Gastrocnemius medialis (tissue), 4 donors: ENCODE measurements at regions not wholly inside any gene's neighbourhood (a gene's known extent, or its start where the extent isn't known, plus 50 kb on each side); places are given as distances from the start of the nearest gene placed in this dataset.

Experiments used
- POLR2A ChIP-seq, 2 donors: fragments of 450-650 bp; IDR thresholded peaks; one replicate each; pipeline ENCODE4 v1.6.1; 2017; ENCODE audit warnings: antibody characterized with exemption in 2 of 2, mild to moderate bottlenecking in 2 of 2, moderate library complexity in 2 of 2
- TF ChIP-seq, protein P1 (sequence below), 5 experiments: fragments of 450-650 bp in 3 of 5; fragments of 200-600 bp in 2 of 5; sonication (generic) in 2 of 5; IDR thresholded peaks in 4 of 5; conservative IDR thresholded peaks in 1 of 5; 1 replicate in 4 of 5; 2 replicates in 1 of 5; pipeline ENCODE4 v1.5.1; 2016 to 2019; ENCODE audit warnings: antibody characterized with exemption in 5 of 5, mild to moderate bottlenecking in 3 of 5, moderate library complexity in 3 of 5

DNA sequence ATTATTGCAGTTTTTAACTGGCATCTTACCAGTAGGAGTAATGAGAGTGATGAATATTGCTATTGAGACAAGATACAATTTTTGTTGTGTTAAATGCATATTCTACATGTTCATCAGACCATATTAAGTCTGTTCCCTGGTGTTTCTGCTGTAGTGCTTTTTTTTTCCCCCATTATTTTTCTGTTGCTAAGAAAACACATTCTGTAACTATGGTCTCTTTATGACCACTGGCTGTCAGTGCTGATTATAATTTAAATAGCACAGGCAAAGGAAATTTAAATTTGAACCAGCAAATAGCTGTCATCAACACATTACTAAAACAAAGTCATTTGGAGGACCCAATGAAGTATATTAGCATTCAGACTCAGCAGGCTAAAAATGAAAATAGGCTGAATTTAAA is 98.3 kb upstream of the ANKRD50 start:
- TF ChIP-seq POLR2A (IDR thresholded peaks at IDR 0.05), result no peak
- TF ChIP-seq, protein P1, sequence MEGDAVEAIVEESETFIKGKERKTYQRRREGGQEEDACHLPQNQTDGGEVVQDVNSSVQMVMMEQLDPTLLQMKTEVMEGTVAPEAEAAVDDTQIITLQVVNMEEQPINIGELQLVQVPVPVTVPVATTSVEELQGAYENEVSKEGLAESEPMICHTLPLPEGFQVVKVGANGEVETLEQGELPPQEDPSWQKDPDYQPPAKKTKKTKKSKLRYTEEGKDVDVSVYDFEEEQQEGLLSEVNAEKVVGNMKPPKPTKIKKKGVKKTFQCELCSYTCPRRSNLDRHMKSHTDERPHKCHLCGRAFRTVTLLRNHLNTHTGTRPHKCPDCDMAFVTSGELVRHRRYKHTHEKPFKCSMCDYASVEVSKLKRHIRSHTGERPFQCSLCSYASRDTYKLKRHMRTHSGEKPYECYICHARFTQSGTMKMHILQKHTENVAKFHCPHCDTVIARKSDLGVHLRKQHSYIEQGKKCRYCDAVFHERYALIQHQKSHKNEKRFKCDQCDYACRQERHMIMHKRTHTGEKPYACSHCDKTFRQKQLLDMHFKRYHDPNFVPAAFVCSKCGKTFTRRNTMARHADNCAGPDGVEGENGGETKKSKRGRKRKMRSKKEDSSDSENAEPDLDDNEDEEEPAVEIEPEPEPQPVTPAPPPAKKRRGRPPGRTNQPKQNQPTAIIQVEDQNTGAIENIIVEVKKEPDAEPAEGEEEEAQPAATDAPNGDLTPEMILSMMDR (IDR thresholded peaks at IDR 0.05 in 4 of 5, conservative IDR thresholded peaks at IDR 0.05 in 1 of 5), result no peak
